ENCODE measurements at regions not wholly inside any gene's neighbourhood (a gene's known extent, or its start where the extent isn't known, plus 50 kb on each side); places are given as distances from the start of the nearest gene placed in this dataset.

GRCh38 chr4:20618731-20619130 is 81.5 kb upstream of the PACRGL start:
- no peak for TF ChIP-seq CTCF (IDR thresholded peaks at IDR 0.05)
- Histone ChIP-seq H3K4me1 (no peaks in the 10 kb centered on the region), H3K27ac (no peak overlapping the region), H3K36me3 (ENCODE audit: control insufficient read depth, insufficient read depth, low read length) (no peaks in the 10 kb centered on the region), H3K4me2 (ENCODE audit: low read length) (no peak overlapping the region), H3K9ac (no peak overlapping the region), H3K79me2 (no peaks in the 10 kb centered on the region), H2AFZ (no peak overlapping the region), H3K27me3 (ENCODE audit: control insufficient read depth, insufficient read depth, low read length) (no peaks in the 10 kb centered on the region), H3K4me3 (ENCODE audit: low read depth, low read length) (no peak overlapping the region), H3K9me3 (ENCODE audit: control insufficient read depth, low read length) (no peaks in the 10 kb centered on the region)

- no peak for TF ChIP-seq CTCF (IDR thresholded peaks at IDR 0.05)
- Histone ChIP-seq H3K9ac (no peak overlapping the region), H3K79me2 (no peaks in the 10 kb centered on the region), H3K9me3 (ENCODE audit: control insufficient read depth, low read length) (no peaks in the 10 kb centered on the region), H3K27ac (no peak overlapping the region), H3K4me1 (no peaks in the 10 kb centered on the region), H3K4me2 (ENCODE audit: low read length) (no peak overlapping the region), H3K27me3 (ENCODE audit: control insufficient read depth, insufficient read depth, low read length) (no peaks in the 10 kb centered on the region), H3K36me3 (ENCODE audit: control insufficient read depth, insufficient read depth, low read length) (no peaks in the 10 kb centered on the region), H2AFZ (no peak overlapping the region), H3K4me3 (ENCODE audit: low read depth, low read length) (no peak overlapping the region)
Observed at GRCh38 chr4:20621476-20621875, 78.8 kb upstream of the PACRGL start.

- Histone ChIP-seq H3K79me2 (no peaks in the 10 kb centered on the region), H3K36me3 (ENCODE audit: control insufficient read depth, insufficient read depth, low read length) (no peaks in the 10 kb centered on the region), H3K9ac (no peak overlapping the region), H3K4me1 (no peaks in the 10 kb centered on the region), H2AFZ (no peak overlapping the region), H3K27ac (no peak overlapping the region), H3K4me3 (ENCODE audit: low read depth, low read length) (no peak overlapping the region), H3K27me3 (ENCODE audit: control insufficient read depth, insufficient read depth, low read length) (no peaks in the 10 kb centered on the region), H3K4me2 (ENCODE audit: low read length) (no peak overlapping the region), H3K9me3 (ENCODE audit: control insufficient read depth, low read length) (no peaks in the 10 kb centered on the region)
- no peak for TF ChIP-seq CTCF (IDR thresholded peaks at IDR 0.05)
Observed at GRCh38 chr4:20622701-20623100, 77.6 kb upstream of the PACRGL start.

- Histone ChIP-seq H3K4me3 (ENCODE audit: low read depth, low read length) (no peak overlapping the region), H3K27me3 (ENCODE audit: control insufficient read depth, insufficient read depth, low read length) (no peaks in the 10 kb centered on the region), H3K27ac (no peak overlapping the region), H2AFZ (no peak overlapping the region), H3K36me3 (ENCODE audit: control insufficient read depth, insufficient read depth, low read length) (no peaks in the 10 kb centered on the region), H3K9me3 (ENCODE audit: control insufficient read depth, low read length) (no peaks in the 10 kb centered on the region), H3K9ac (no peak overlapping the region), H3K4me2 (ENCODE audit: low read length) (no peak overlapping the region), H3K4me1 (no peaks in the 10 kb centered on the region), H3K79me2 (no peaks in the 10 kb centered on the region)
- TF ChIP-seq CTCF (IDR thresholded peaks at IDR 0.05): no peak
Observed at GRCh38 chr4:20623939-20624338, 76.3 kb upstream of the PACRGL start.

- Histone ChIP-seq H3K4me1 (no peaks in the 10 kb centered on the region), H3K79me2 (no peaks in the 10 kb centered on the region), H3K9me3 (ENCODE audit: control insufficient read depth, low read length) (no peaks in the 10 kb centered on the region), H3K36me3 (ENCODE audit: control insufficient read depth, insufficient read depth, low read length) (no peaks in the 10 kb centered on the region), H3K9ac (no peak overlapping the region), H3K4me3 (ENCODE audit: low read depth, low read length) (no peak overlapping the region), H3K27ac (no peak overlapping the region), H2AFZ (no peak overlapping the region), H3K27me3 (ENCODE audit: control insufficient read depth, insufficient read depth, low read length) (no peaks in the 10 kb centered on the region), H3K4me2 (ENCODE audit: low read length) (no peak overlapping the region)
- no peak for TF ChIP-seq CTCF (IDR thresholded peaks at IDR 0.05)
Observed at GRCh38 chr4:20624793-20625374, 75.4 kb upstream of the PACRGL start.

Measured in parathyroid adenoma (tissue), 2 donors.